ENCODE measurements at regions not wholly inside any gene's neighbourhood (a gene's known extent, or its start where the extent isn't known, plus 50 kb on each side); places are given as distances from the start of the nearest gene placed in this dataset.
A peak's percentile ranks its signal among the peaks of the same experiment; 100 is the strongest.

- H3K4me3 Mint-ChIP-seq = no peak overlapping the region
- H3K27me3 Mint-ChIP-seq (ENCODE audit: low read depth) = no peaks in the 10 kb centered on the region
- no peaks in the 10 kb centered on the region for H3K9me3 Mint-ChIP-seq
- TF ChIP-seq CTCF (IDR thresholded peaks at IDR 0.05; ENCODE audit: unreplicated experiment in 3 of 3) = no peak
- no peaks in the 10 kb centered on the region for H3K4me1 Mint-ChIP-seq
- H3K27ac Mint-ChIP-seq = no peak overlapping the region
- no peaks in the 10 kb centered on the region for H3K36me3 Mint-ChIP-seq (ENCODE audit: low read depth)
These were observed 997.3 kb downstream of the AMY1C start for GRCh38 chr1:104746994-104747393.

GRCh38 chr1:104760017-104760416, 1010.3 kb downstream of the AMY1C start:
- Mint-ChIP-seq H3K36me3 (ENCODE audit: low read depth) (no peaks in the 10 kb centered on the region), H3K27ac (peak overlapping the region in 2 of 3 experiments; percentile 7 to 60), H3K27me3 (ENCODE audit: low read depth) (no peaks in the 10 kb centered on the region), H3K4me3 (no peak overlapping the region), H3K4me1 (peaks cover 32% of the 10 kb centered on the region), H3K9me3 (no peaks in the 10 kb centered on the region)
- TF ChIP-seq CTCF (IDR thresholded peaks at IDR 0.05; ENCODE audit: unreplicated experiment in 3 of 3) = no peak

DNA sequence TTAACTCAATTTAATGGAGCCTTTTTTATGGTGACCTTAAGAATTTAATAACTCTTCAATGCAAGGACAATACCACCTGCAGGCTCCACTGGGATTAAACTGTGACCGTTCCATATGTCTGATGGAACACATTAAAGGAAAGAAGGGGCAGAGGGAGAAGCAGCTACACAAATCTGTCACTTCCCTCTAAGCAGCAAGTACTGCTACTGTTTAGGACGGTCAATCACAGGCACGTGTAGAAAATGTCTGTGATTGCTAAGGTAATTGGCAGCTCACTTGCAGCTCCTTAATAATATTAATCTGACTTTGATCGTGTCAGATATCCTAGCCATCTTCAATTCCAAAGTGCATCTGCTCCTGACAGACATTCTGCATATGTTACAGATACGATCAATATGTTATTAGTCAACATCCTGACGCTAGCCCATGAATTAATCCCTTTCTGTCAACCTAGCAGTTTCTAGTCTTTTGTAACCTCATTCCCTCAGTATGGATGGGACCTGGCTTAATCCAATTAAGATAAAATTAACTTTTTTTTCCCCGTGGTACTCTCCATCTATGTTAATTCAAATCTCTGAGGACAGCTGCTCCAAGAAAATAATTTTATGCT, 1012.4 kb downstream of the AMY1C start:
- Mint-ChIP-seq H3K4me1 (peaks cover 49% of the 10 kb centered on the region), H3K27me3 (ENCODE audit: low read depth) (no peaks in the 10 kb centered on the region), H3K9me3 (no peaks in the 10 kb centered on the region), H3K4me3 (no peak overlapping the region), H3K36me3 (ENCODE audit: low read depth) (no peaks in the 10 kb centered on the region), H3K27ac (peak overlapping the region; percentile 39 to 89 (median 53))
- TF ChIP-seq CTCF (IDR thresholded peaks at IDR 0.05; ENCODE audit: unreplicated experiment in 3 of 3) = no peak

- Mint-ChIP-seq H3K9me3 (no peaks in the 10 kb centered on the region), H3K4me1 (peaks cover 49% of the 10 kb centered on the region), H3K27me3 (ENCODE audit: low read depth) (no peaks in the 10 kb centered on the region), H3K4me3 (peak overlapping the region in 1 of 3 experiments; percentile 53), H3K36me3 (ENCODE audit: low read depth) (no peaks in the 10 kb centered on the region), H3K27ac (peak overlapping the region; percentile 84 to 92 (median 89))
- no peak for TF ChIP-seq CTCF (IDR thresholded peaks at IDR 0.05; ENCODE audit: unreplicated experiment in 3 of 3)
These were observed 1015.4 kb downstream of the AMY1C start for GRCh38 chr1:104765085-104765484.

DNA sequence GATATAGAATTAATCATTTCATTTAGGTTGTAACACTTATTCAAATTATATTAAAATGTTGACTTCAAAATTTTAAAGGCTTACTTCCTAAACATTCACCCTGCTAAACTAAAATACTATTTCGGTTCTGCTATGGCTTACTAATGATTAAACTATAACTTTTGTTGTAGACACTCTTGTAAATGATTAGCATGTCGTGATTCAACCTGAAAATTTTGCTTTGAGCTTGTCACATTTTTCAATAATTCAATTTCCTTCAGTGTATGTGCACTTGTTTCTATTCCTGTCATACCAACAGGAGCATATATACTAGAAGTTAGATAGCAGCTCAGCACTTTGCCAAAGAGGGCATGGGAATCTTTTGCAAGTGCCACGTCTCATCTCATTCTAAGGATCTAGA, 1018.8 kb downstream of the AMY1C start:
- no peak overlapping the region for H3K4me3 Mint-ChIP-seq
- no peaks in the 10 kb centered on the region for H3K9me3 Mint-ChIP-seq
- H3K27ac Mint-ChIP-seq = peak overlapping the region; percentile 84 to 88 (median 86)
- H3K27me3 Mint-ChIP-seq (ENCODE audit: low read depth) = no peaks in the 10 kb centered on the region
- H3K4me1 Mint-ChIP-seq = peaks cover 32% of the 10 kb centered on the region
- no peak for TF ChIP-seq CTCF (IDR thresholded peaks at IDR 0.05; ENCODE audit: unreplicated experiment in 3 of 3)
- H3K36me3 Mint-ChIP-seq (ENCODE audit: low read depth) = no peaks in the 10 kb centered on the region

- Mint-ChIP-seq H3K27ac (no peak overlapping the region), H3K4me1 (no peaks in the 10 kb centered on the region), H3K36me3 (ENCODE audit: low read depth) (no peaks in the 10 kb centered on the region), H3K4me3 (no peak overlapping the region), H3K9me3 (no peaks in the 10 kb centered on the region), H3K27me3 (ENCODE audit: low read depth) (no peaks in the 10 kb centered on the region)
- TF ChIP-seq CTCF (IDR thresholded peaks at IDR 0.05; ENCODE audit: unreplicated experiment in 3 of 3) = peak; percentile 84 to 94 (median 90)
These were observed 1030.9 kb downstream of the AMY1C start for GRCh38 chr1:104780470-104781078.
